ENCODE measurements at regions not wholly inside any gene's neighbourhood (a gene's known extent, or its start where the extent isn't known, plus 50 kb on each side); places are given as distances from the start of the nearest gene placed in this dataset.

GRCh38 chr5:2141254-2142000 lies 258.7 kb upstream of the IRX4 start:
- WGBS, 3 donors = 72 to 78% (median 76%) methylated on average over 26 of the region's 26 CpGs
- H3K27ac ChIP-seq = no peak overlapping the region
- intact Hi-C loops (cut with DNase I) = no loop called here
- H3K9me3 ChIP-seq = no peaks in the 10 kb centered on the region
- TF ChIP-seq CTCF (IDR thresholded peaks at IDR 0.05) (no peak), EP300 (IDR thresholded peaks at IDR 0.05) (no peak), POLR2A (IDR thresholded peaks at IDR 0.05) (no peak)
- H3K4me3 ChIP-seq = no peak overlapping the region
- H3K4me1 ChIP-seq (ENCODE audit: insufficient read depth) = no peaks in the 10 kb centered on the region
- no peaks in the 10 kb centered on the region for H3K27me3 ChIP-seq
- no peaks in the 10 kb centered on the region for H3K36me3 ChIP-seq
- no peak for DNase-seq

GRCh38 chr5:2140501-2141175 lies 257.9 kb upstream of the IRX4 start:
- Histone ChIP-seq H3K9me3 (no peaks in the 10 kb centered on the region), H3K4me3 (no peak overlapping the region), H3K27me3 (no peaks in the 10 kb centered on the region), H3K27ac (no peak overlapping the region), H3K36me3 (no peaks in the 10 kb centered on the region), H3K4me1 (ENCODE audit: insufficient read depth) (no peaks in the 10 kb centered on the region)
- no peak for DNase-seq
- WGBS, 3 donors = 62 to 72% (median 64%) methylated on average over 25 of the region's 25 CpGs
- no peak for TF ChIP-seq CTCF (IDR thresholded peaks at IDR 0.05)
- TF ChIP-seq POLR2A (IDR thresholded peaks at IDR 0.05) = no peak
- TF ChIP-seq EP300 (IDR thresholded peaks at IDR 0.05) = no peak
- intact Hi-C loops (cut with DNase I) = no loop called here

- TF ChIP-seq EP300 (IDR thresholded peaks at IDR 0.05) = no peak
- no peak for TF ChIP-seq POLR2A (IDR thresholded peaks at IDR 0.05)
- no peak for TF ChIP-seq CTCF (IDR thresholded peaks at IDR 0.05)
- H3K4me1 ChIP-seq (ENCODE audit: insufficient read depth) = peaks cover 3% of the 10 kb centered on the region
- H3K4me3 ChIP-seq = no peak overlapping the region
- no peak overlapping the region for H3K27ac ChIP-seq
- no peak for DNase-seq
- intact Hi-C loops (cut with DNase I) = no loop called here
- no peaks in the 10 kb centered on the region for H3K36me3 ChIP-seq
- 75 to 80% (median 77%) methylated on average over 5 of the region's 5 CpGs for WGBS, 3 donors
- H3K27me3 ChIP-seq = no peaks in the 10 kb centered on the region
- H3K9me3 ChIP-seq = no peaks in the 10 kb centered on the region
Observed at GRCh38 chr5:2139478-2139877, 256.8 kb upstream of the IRX4 start.

- intact Hi-C loops (cut with DNase I) = no loop called here
- H3K4me1 ChIP-seq (ENCODE audit: insufficient read depth) = peaks cover 3% of the 10 kb centered on the region
- no peak overlapping the region for H3K4me3 ChIP-seq
- H3K36me3 ChIP-seq = no peaks in the 10 kb centered on the region
- no peaks in the 10 kb centered on the region for H3K27me3 ChIP-seq
- WGBS, 3 donors = 77 to 85% (median 80%) methylated on average over 12 of the region's 12 CpGs
- TF ChIP-seq EP300 (IDR thresholded peaks at IDR 0.05) = no peak
- TF ChIP-seq POLR2A (IDR thresholded peaks at IDR 0.05) = no peak
- no peak for TF ChIP-seq CTCF (IDR thresholded peaks at IDR 0.05)
- no peaks in the 10 kb centered on the region for H3K9me3 ChIP-seq
- no peak for DNase-seq
- H3K27ac ChIP-seq = no peak overlapping the region
Observed at GRCh38 chr5:2138896-2139295, 256.2 kb upstream of the IRX4 start.

Measured in ovary (tissue), 7 donors.